Smooth muscle cell (in vitro differentiated cells): ENCODE measurements at regions not wholly inside any gene's neighbourhood (a gene's known extent, or its start where the extent isn't known, plus 50 kb on each side); places are given as distances from the start of the nearest gene placed in this dataset.

Source experiments
- DNase-seq: peaks from one replicate; lab custom pipeline; 2025; ENCODE audit not compliant: unreplicated experiment; lab: John Stamatoyannopoulos, UW
- H2AFZ ChIP-seq: fragments of 200-600 bp; sonication (generic); 2 replicates; pipeline ENCODE4 v1.6.0; 2016; ENCODE audit warnings: antibody characterized with exemption, low read depth, mild to moderate bottlenecking
- H3F3A ChIP-seq: fragments of 200-600 bp; sonication (generic); 2 replicates; pipeline ENCODE4 v1.6.0; 2017; ENCODE audit warnings: antibody characterized with exemption, low read depth
- H3K27ac ChIP-seq: fragments of 200-600 bp; sonication (generic); 2 replicates; pipeline ENCODE4 v1.5.1; 2016; ENCODE audit warnings: low read depth, mild to moderate bottlenecking
- H3K27me3 ChIP-seq: fragments of 200-600 bp; sonication (generic); 2 replicates; pipeline ENCODE4 v1.6.1; 2016; ENCODE audit warnings: low read depth, mild to moderate bottlenecking
- H3K36me3 ChIP-seq: fragments of 200-600 bp; sonication (generic); 2 replicates; pipeline ENCODE4 v1.5.1; 2016; ENCODE audit warnings: low read depth
- H3K4me1 ChIP-seq: fragments of 200-600 bp; sonication (generic); 2 replicates; pipeline ENCODE4 v1.5.1; 2016; ENCODE audit warnings: low read depth
- H3K4me2 ChIP-seq: fragments of 200-600 bp; sonication (generic); 2 replicates; pipeline ENCODE4 v1.6.0; 2016; ENCODE audit warnings: mild to moderate bottlenecking
- H3K4me3 ChIP-seq: fragments of 200-600 bp; sonication (generic); 2 replicates; pipeline ENCODE4 v1.5.1; 2016; ENCODE audit warnings: mild to moderate bottlenecking
- H3K79me2 ChIP-seq: fragments of 200-600 bp; sonication (generic); 2 replicates; pipeline ENCODE4 v1.6.0; 2016; ENCODE audit warnings: low read depth, mild to moderate bottlenecking
- H3K9ac ChIP-seq: fragments of 200-600 bp; sonication (generic); 2 replicates; pipeline ENCODE4 v1.6.0; 2016; ENCODE audit warnings: low read depth
- H3K9me3 ChIP-seq: fragments of 200-600 bp; sonication (generic); replicated peaks from 2 replicates; pipeline ENCODE4 v1.5.1; 2016; ENCODE audit warnings: low read depth
- H4K20me1 ChIP-seq: fragments of 200-600 bp; sonication (generic); 2 replicates; pipeline ENCODE4 v1.6.0; 2016; ENCODE audit warnings: low read depth
- WGBS: methylation state at CpG from one replicate; pipeline ENCODE4 v1.1.7; 2016; ENCODE audit warnings: low lambda C conversion rate; 5-methylcytosine and 5-hydroxymethylcytosine counted together
- TF ChIP-seq, protein P1 (sequence below): fragments of 200-600 bp; sonication (generic); IDR thresholded peaks from 2 replicates; pipeline ENCODE4 v1.5.1; 2017; ENCODE audit warnings: borderline replicate concordance, mild to moderate bottlenecking, antibody characterized with exemption; ENCODE audit not compliant: insufficient read depth, poor library complexity, severe bottlenecking

DNA sequence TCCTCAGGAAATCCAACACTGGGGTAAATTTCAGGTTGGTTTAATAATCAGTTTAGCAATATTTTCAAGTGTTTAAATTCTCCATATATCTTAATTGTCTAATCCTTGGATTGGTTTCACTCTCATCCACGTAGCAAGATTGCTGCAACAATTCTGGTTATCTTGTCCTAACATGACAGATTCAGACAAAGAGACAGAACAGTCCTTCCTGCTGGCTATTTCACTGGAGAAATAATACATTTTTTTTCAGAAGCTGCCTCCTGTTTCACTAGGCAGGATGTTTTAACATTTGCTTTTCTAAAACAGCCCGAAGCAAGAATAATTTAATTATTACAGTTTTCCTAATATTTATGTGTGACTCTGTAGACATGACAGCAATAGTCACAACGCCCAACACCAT lies 2011.2 kb downstream of the NCAM2 start:
- Histone ChIP-seq H2AFZ (no peak overlapping the region), H3K4me2 (no peak overlapping the region), H4K20me1 (no peaks in the 10 kb centered on the region), H3K4me1 (peaks cover 3% of the 10 kb centered on the region), H3K9ac (no peak overlapping the region), H3K79me2 (no peaks in the 10 kb centered on the region), H3K9me3 (no peaks in the 10 kb centered on the region), H3K4me3 (no peak overlapping the region), H3F3A (no peaks in the 10 kb centered on the region), H3K27me3 (no peaks in the 10 kb centered on the region), H3K36me3 (no peaks in the 10 kb centered on the region), H3K27ac (no peak overlapping the region)
- TF ChIP-seq, protein P1, sequence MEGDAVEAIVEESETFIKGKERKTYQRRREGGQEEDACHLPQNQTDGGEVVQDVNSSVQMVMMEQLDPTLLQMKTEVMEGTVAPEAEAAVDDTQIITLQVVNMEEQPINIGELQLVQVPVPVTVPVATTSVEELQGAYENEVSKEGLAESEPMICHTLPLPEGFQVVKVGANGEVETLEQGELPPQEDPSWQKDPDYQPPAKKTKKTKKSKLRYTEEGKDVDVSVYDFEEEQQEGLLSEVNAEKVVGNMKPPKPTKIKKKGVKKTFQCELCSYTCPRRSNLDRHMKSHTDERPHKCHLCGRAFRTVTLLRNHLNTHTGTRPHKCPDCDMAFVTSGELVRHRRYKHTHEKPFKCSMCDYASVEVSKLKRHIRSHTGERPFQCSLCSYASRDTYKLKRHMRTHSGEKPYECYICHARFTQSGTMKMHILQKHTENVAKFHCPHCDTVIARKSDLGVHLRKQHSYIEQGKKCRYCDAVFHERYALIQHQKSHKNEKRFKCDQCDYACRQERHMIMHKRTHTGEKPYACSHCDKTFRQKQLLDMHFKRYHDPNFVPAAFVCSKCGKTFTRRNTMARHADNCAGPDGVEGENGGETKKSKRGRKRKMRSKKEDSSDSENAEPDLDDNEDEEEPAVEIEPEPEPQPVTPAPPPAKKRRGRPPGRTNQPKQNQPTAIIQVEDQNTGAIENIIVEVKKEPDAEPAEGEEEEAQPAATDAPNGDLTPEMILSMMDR: no peak
- DNase-seq: no peak
- WGBS: 73% methylated on average over 3 of the region's 3 CpGs

GRCh38 chr21:23014021-23014420 lies 2015.8 kb downstream of the NCAM2 start:
- H3K4me2 ChIP-seq: no peak overlapping the region
- H4K20me1 ChIP-seq: no peaks in the 10 kb centered on the region
- WGBS: 69% methylated on average over 4 of the region's 4 CpGs
- DNase-seq: no peak
- no peaks in the 10 kb centered on the region for H3F3A ChIP-seq
- no peaks in the 10 kb centered on the region for H3K79me2 ChIP-seq
- no peak overlapping the region for H3K4me3 ChIP-seq
- H3K27ac ChIP-seq: no peak overlapping the region
- no peaks in the 10 kb centered on the region for H3K36me3 ChIP-seq
- peaks cover 3% of the 10 kb centered on the region for H3K4me1 ChIP-seq
- TF ChIP-seq, protein P1: no peak
- H3K27me3 ChIP-seq: no peaks in the 10 kb centered on the region
- H3K9me3 ChIP-seq: no peaks in the 10 kb centered on the region
- H3K9ac ChIP-seq: no peak overlapping the region
- no peak overlapping the region for H2AFZ ChIP-seq

DNA sequence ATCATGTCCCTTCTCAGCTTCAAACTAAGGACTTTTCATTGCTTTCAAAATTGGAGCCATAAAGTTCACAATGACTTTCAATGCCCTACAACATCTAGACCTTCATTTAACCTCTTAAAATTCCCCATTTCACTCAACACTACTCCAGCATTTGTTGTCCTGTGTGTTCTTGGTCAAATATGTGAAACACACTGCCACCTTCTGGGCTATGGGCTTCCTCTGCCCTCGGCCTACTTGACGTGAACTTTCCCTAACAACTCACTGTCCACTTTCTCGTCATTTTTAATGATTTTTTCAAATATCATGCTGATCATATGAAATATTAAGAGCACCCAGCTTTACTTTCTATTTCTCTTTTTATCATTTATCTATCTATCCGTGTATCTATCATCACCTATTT lies 2018.4 kb downstream of the NCAM2 start:
- H3K4me1 ChIP-seq: peaks cover 3% of the 10 kb centered on the region
- no peak overlapping the region for H3K4me3 ChIP-seq
- TF ChIP-seq, protein P1: peak; percentile 42
- no peaks in the 10 kb centered on the region for H3F3A ChIP-seq
- no peaks in the 10 kb centered on the region for H3K36me3 ChIP-seq
- H2AFZ ChIP-seq: no peak overlapping the region
- H3K79me2 ChIP-seq: no peaks in the 10 kb centered on the region
- WGBS: 35% methylated on average over 4 of the region's 4 CpGs
- DNase-seq: no peak
- H4K20me1 ChIP-seq: no peaks in the 10 kb centered on the region
- H3K27me3 ChIP-seq: no peaks in the 10 kb centered on the region
- H3K9ac ChIP-seq: no peak overlapping the region
- H3K27ac ChIP-seq: no peak overlapping the region
- no peak overlapping the region for H3K4me2 ChIP-seq
- no peaks in the 10 kb centered on the region for H3K9me3 ChIP-seq

DNA sequence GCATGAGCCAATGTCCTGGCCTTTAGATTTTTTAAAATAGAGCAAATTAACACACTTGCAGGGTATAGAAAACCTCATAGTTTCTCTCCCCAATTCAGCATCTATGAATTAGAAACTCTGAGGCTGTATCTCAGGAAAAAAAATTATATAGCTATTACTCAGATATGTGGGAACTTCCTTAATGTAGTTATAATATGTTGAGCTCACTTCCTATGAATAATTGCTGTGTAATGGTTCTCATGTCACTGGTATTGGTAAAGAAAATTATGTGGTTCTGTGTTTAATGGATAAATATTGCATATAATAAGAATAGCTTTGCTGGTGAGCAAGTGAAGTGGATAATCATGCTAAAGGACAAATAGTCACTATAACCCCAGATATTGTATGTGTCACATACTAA lies 2019.8 kb downstream of the NCAM2 start:
- no peaks in the 10 kb centered on the region for H3K27me3 ChIP-seq
- H3K4me3 ChIP-seq: no peak overlapping the region
- H3F3A ChIP-seq: no peaks in the 10 kb centered on the region
- TF ChIP-seq, protein P1: no peak
- no peaks in the 10 kb centered on the region for H3K79me2 ChIP-seq
- H4K20me1 ChIP-seq: no peaks in the 10 kb centered on the region
- H2AFZ ChIP-seq: no peak overlapping the region
- no peak for DNase-seq
- no peaks in the 10 kb centered on the region for H3K9me3 ChIP-seq
- H3K36me3 ChIP-seq: no peaks in the 10 kb centered on the region
- H3K27ac ChIP-seq: no peak overlapping the region
- H3K4me2 ChIP-seq: no peak overlapping the region
- peaks cover 3% of the 10 kb centered on the region for H3K4me1 ChIP-seq
- no peak overlapping the region for H3K9ac ChIP-seq
